Prostate gland (tissue), 2 donors: ENCODE measurements at regions not wholly inside any gene's neighbourhood (a gene's known extent, or its start where the extent isn't known, plus 50 kb on each side); places are given as distances from the start of the nearest gene placed in this dataset.

ENCODE experiments used
- CTCF ChIP-seq, 4 experiments: fragments of 200-600 bp in 2 of 4; fragments of 450-650 bp in 2 of 4; sonication (generic) in 2 of 4; IDR thresholded peaks; 1 replicate in 3 of 4; 2 replicates in 1 of 4; pipeline ENCODE4 v1.5.1; 2016 to 2019; ENCODE audit warnings: antibody characterized with exemption in 4 of 4, mild to moderate bottlenecking in 2 of 4, moderate library complexity in 2 of 4
- POLR2A ChIP-seq: fragments of 450-650 bp; IDR thresholded peaks from one replicate; pipeline ENCODE4 v1.6.1; 2016; ENCODE audit warnings: antibody characterized with exemption, mild to moderate bottlenecking
- POLR2AphosphoS5 ChIP-seq: sonication (generic); formaldehyde crosslinking; IDR thresholded peaks from one replicate; pipeline ENCODE4 v1.6.1; 2017; ENCODE audit warnings: antibody characterized with exemption

DNA sequence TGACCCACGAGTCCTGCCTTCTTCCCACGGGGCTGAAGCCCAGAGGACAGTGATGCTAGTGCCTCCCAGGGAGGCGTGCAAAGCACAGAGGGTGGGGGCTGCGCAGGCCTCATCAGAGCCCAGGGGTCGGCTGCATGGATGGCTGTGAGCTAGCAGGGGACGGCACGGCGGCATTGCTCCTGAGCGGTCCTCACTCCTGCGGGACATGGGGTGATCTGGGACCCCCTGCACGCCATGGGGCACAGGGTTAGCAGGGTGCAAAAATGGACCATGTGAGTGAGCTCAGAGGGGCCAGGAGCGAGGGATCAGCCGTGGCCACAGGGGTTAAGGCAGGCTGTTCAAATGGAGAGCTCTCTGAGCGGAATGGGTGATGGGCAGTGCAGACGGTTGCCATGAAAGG lies 138.3 kb downstream of the SNX19 start:
- TF ChIP-seq POLR2A (no peak), CTCF (IDR thresholded peaks at IDR 0.05) (no peak), POLR2AphosphoS5 (no peak)
